ENCODE measurements at regions not wholly inside any gene's neighbourhood (a gene's known extent, or its start where the extent isn't known, plus 50 kb on each side); places are given as distances from the start of the nearest gene placed in this dataset.

- Histone ChIP-seq H3K4me3 (ENCODE audit: low read depth, low read length) (no peak overlapping the region), H3K9ac (ENCODE audit: low read depth, low read length) (no peak overlapping the region), H3K27me3 (ENCODE audit: control insufficient read depth, insufficient read depth, low read length) (no peaks in the 10 kb centered on the region), H3K9me3 (ENCODE audit: control insufficient read depth, insufficient read depth, low read length) (no peaks in the 10 kb centered on the region), H3K4me1 (ENCODE audit: control insufficient read depth, insufficient read depth, low read length) (no peaks in the 10 kb centered on the region), H3K36me3 (ENCODE audit: control insufficient read depth, insufficient read depth, low read length) (no peaks in the 10 kb centered on the region)
These were observed 122.1 kb downstream of the SNX18 start for GRCh38 chr5:54639621-54640020.

- H3K9ac ChIP-seq (ENCODE audit: low read depth, low read length) = no peak overlapping the region
- H3K27me3 ChIP-seq (ENCODE audit: control insufficient read depth, insufficient read depth, low read length) = no peaks in the 10 kb centered on the region
- no peaks in the 10 kb centered on the region for H3K4me1 ChIP-seq (ENCODE audit: control insufficient read depth, insufficient read depth, low read length)
- H3K9me3 ChIP-seq (ENCODE audit: control insufficient read depth, insufficient read depth, low read length) = no peaks in the 10 kb centered on the region
- H3K4me3 ChIP-seq (ENCODE audit: low read depth, low read length) = no peak overlapping the region
- no peaks in the 10 kb centered on the region for H3K36me3 ChIP-seq (ENCODE audit: control insufficient read depth, insufficient read depth, low read length)
These were observed 120.5 kb downstream of the SNX18 start for GRCh38 chr5:54638106-54638505.

- Histone ChIP-seq H3K27me3 (ENCODE audit: control insufficient read depth, insufficient read depth, low read length) (no peaks in the 10 kb centered on the region), H3K36me3 (ENCODE audit: control insufficient read depth, insufficient read depth, low read length) (no peaks in the 10 kb centered on the region), H3K9ac (ENCODE audit: low read depth, low read length) (no peak overlapping the region), H3K9me3 (ENCODE audit: control insufficient read depth, insufficient read depth, low read length) (no peaks in the 10 kb centered on the region), H3K4me1 (ENCODE audit: control insufficient read depth, insufficient read depth, low read length) (no peaks in the 10 kb centered on the region), H3K4me3 (ENCODE audit: low read depth, low read length) (no peak overlapping the region)
These were observed 120.1 kb downstream of the SNX18 start for GRCh38 chr5:54637654-54638053.

- H3K27me3 ChIP-seq (ENCODE audit: control insufficient read depth, insufficient read depth, low read length) = no peaks in the 10 kb centered on the region
- H3K9me3 ChIP-seq (ENCODE audit: control insufficient read depth, insufficient read depth, low read length) = no peaks in the 10 kb centered on the region
- no peaks in the 10 kb centered on the region for H3K36me3 ChIP-seq (ENCODE audit: control insufficient read depth, insufficient read depth, low read length)
- no peak overlapping the region for H3K9ac ChIP-seq (ENCODE audit: low read depth, low read length)
- H3K4me3 ChIP-seq (ENCODE audit: low read depth, low read length) = no peak overlapping the region
- no peaks in the 10 kb centered on the region for H3K4me1 ChIP-seq (ENCODE audit: control insufficient read depth, insufficient read depth, low read length)
These were observed 116.5 kb downstream of the SNX18 start for GRCh38 chr5:54634089-54634488.

GRCh38 chr5:54632131-54632701 lies 114.7 kb downstream of the SNX18 start:
- H3K9me3 ChIP-seq (ENCODE audit: control insufficient read depth, insufficient read depth, low read length) = no peaks in the 10 kb centered on the region
- H3K4me1 ChIP-seq (ENCODE audit: control insufficient read depth, insufficient read depth, low read length) = no peaks in the 10 kb centered on the region
- H3K36me3 ChIP-seq (ENCODE audit: control insufficient read depth, insufficient read depth, low read length) = no peaks in the 10 kb centered on the region
- H3K27me3 ChIP-seq (ENCODE audit: control insufficient read depth, insufficient read depth, low read length) = no peaks in the 10 kb centered on the region
- H3K4me3 ChIP-seq (ENCODE audit: low read depth, low read length) = no peak overlapping the region
- no peak overlapping the region for H3K9ac ChIP-seq (ENCODE audit: low read depth, low read length)

- H3K9me3 ChIP-seq (ENCODE audit: control insufficient read depth, insufficient read depth, low read length) = no peaks in the 10 kb centered on the region
- no peaks in the 10 kb centered on the region for H3K4me1 ChIP-seq (ENCODE audit: control insufficient read depth, insufficient read depth, low read length)
- no peaks in the 10 kb centered on the region for H3K27me3 ChIP-seq (ENCODE audit: control insufficient read depth, insufficient read depth, low read length)
- H3K9ac ChIP-seq (ENCODE audit: low read depth, low read length) = no peak overlapping the region
- no peaks in the 10 kb centered on the region for H3K36me3 ChIP-seq (ENCODE audit: control insufficient read depth, insufficient read depth, low read length)
- no peak overlapping the region for H3K4me3 ChIP-seq (ENCODE audit: low read depth, low read length)
These were observed 113.3 kb downstream of the SNX18 start for GRCh38 chr5:54630738-54631359.

- H3K9ac ChIP-seq (ENCODE audit: low read depth, low read length) = no peak overlapping the region
These were observed 111.6 kb downstream of the SNX18 start for GRCh38 chr5:54629115-54629514.

GRCh38 chr5:54628050-54628449 lies 110.5 kb downstream of the SNX18 start:
- Histone ChIP-seq H3K9ac (ENCODE audit: low read depth, low read length) (no peak overlapping the region), H3K4me1 (ENCODE audit: control insufficient read depth, insufficient read depth, low read length) (no peaks in the 10 kb centered on the region), H3K27me3 (ENCODE audit: control insufficient read depth, insufficient read depth, low read length) (no peaks in the 10 kb centered on the region), H3K4me3 (ENCODE audit: low read depth, low read length) (no peak overlapping the region), H3K36me3 (ENCODE audit: control insufficient read depth, insufficient read depth, low read length) (no peaks in the 10 kb centered on the region), H3K9me3 (ENCODE audit: control insufficient read depth, insufficient read depth, low read length) (no peaks in the 10 kb centered on the region)

More at GRCh38 chr5:54629115-54629514, 111.6 kb downstream of the SNX18 start:
- H3K9me3 ChIP-seq (ENCODE audit: control insufficient read depth, insufficient read depth, low read length) = no peaks in the 10 kb centered on the region
- no peaks in the 10 kb centered on the region for H3K27me3 ChIP-seq (ENCODE audit: control insufficient read depth, insufficient read depth, low read length)
- no peaks in the 10 kb centered on the region for H3K36me3 ChIP-seq (ENCODE audit: control insufficient read depth, insufficient read depth, low read length)
- H3K4me3 ChIP-seq (ENCODE audit: low read depth, low read length) = no peak overlapping the region
- no peaks in the 10 kb centered on the region for H3K4me1 ChIP-seq (ENCODE audit: control insufficient read depth, insufficient read depth, low read length)

GRCh38 chr5:54626407-54626806 lies 108.8 kb downstream of the SNX18 start:
- Histone ChIP-seq H3K27me3 (ENCODE audit: control insufficient read depth, insufficient read depth, low read length) (no peaks in the 10 kb centered on the region), H3K4me1 (ENCODE audit: control insufficient read depth, insufficient read depth, low read length) (no peaks in the 10 kb centered on the region), H3K9ac (ENCODE audit: low read depth, low read length) (no peak overlapping the region), H3K36me3 (ENCODE audit: control insufficient read depth, insufficient read depth, low read length) (no peaks in the 10 kb centered on the region), H3K4me3 (ENCODE audit: low read depth, low read length) (no peak overlapping the region), H3K9me3 (ENCODE audit: control insufficient read depth, insufficient read depth, low read length) (no peaks in the 10 kb centered on the region)

GRCh38 chr5:54624805-54625568 lies 107.4 kb downstream of the SNX18 start:
- no peaks in the 10 kb centered on the region for H3K36me3 ChIP-seq (ENCODE audit: control insufficient read depth, insufficient read depth, low read length)
- no peak overlapping the region for H3K9ac ChIP-seq (ENCODE audit: low read depth, low read length)
- no peaks in the 10 kb centered on the region for H3K9me3 ChIP-seq (ENCODE audit: control insufficient read depth, insufficient read depth, low read length)
- no peaks in the 10 kb centered on the region for H3K27me3 ChIP-seq (ENCODE audit: control insufficient read depth, insufficient read depth, low read length)
- no peak overlapping the region for H3K4me3 ChIP-seq (ENCODE audit: low read depth, low read length)
- H3K4me1 ChIP-seq (ENCODE audit: control insufficient read depth, insufficient read depth, low read length) = no peaks in the 10 kb centered on the region

- Histone ChIP-seq H3K9ac (ENCODE audit: low read depth, low read length) (no peak overlapping the region), H3K36me3 (ENCODE audit: control insufficient read depth, insufficient read depth, low read length) (no peaks in the 10 kb centered on the region), H3K4me1 (ENCODE audit: control insufficient read depth, insufficient read depth, low read length) (no peaks in the 10 kb centered on the region), H3K4me3 (ENCODE audit: low read depth, low read length) (no peak overlapping the region), H3K27me3 (ENCODE audit: control insufficient read depth, insufficient read depth, low read length) (no peaks in the 10 kb centered on the region), H3K9me3 (ENCODE audit: control insufficient read depth, insufficient read depth, low read length) (no peaks in the 10 kb centered on the region)
These were observed 104.2 kb downstream of the SNX18 start for GRCh38 chr5:54621709-54622108.

GRCh38 chr5:54621048-54621447 lies 103.5 kb downstream of the SNX18 start:
- Histone ChIP-seq H3K36me3 (ENCODE audit: control insufficient read depth, insufficient read depth, low read length) (no peaks in the 10 kb centered on the region), H3K9me3 (ENCODE audit: control insufficient read depth, insufficient read depth, low read length) (no peaks in the 10 kb centered on the region), H3K9ac (ENCODE audit: low read depth, low read length) (no peak overlapping the region), H3K4me1 (ENCODE audit: control insufficient read depth, insufficient read depth, low read length) (no peaks in the 10 kb centered on the region), H3K27me3 (ENCODE audit: control insufficient read depth, insufficient read depth, low read length) (no peaks in the 10 kb centered on the region), H3K4me3 (ENCODE audit: low read depth, low read length) (no peak overlapping the region)

Data from iPS-15b (cell line).